Right ventricle myocardium superior (tissue), 1 donor: ENCODE measurements at regions not wholly inside any gene's neighbourhood (a gene's known extent, or its start where the extent isn't known, plus 50 kb on each side); places are given as distances from the start of the nearest gene placed in this dataset. TPM values are rescaled to one million over a fixed set of nuclear protein-coding genes. Genes with fewer than 3 reads are reported as not detected.

Source experiments
- microRNA-seq: library from miRNA; unstranded; fragments of <30 nt; microRNA quantifications from one replicate; pipeline ENCODE4 v1.2.0, GENCODE V29; 2020
- donor health status: DM: no; HTN: yes; CAD: no; lungs with severe emphysema.

Small RNA genes lying in the stretch of these regions (microRNA-seq; reads per million reads assigned to microRNA genes)
- not detected for gene MIR583
